IPS-18c (cell line): ENCODE measurements at regions not wholly inside any gene's neighbourhood (a gene's known extent, or its start where the extent isn't known, plus 50 kb on each side); places are given as distances from the start of the nearest gene placed in this dataset.
"Not testable (repeated sequence)": the region's sequence is repeated elsewhere in the genome, so short reads cannot be mapped to it uniquely, and the experiment has no call there.

Experiments
- H3K4me3 ChIP-seq: 2 replicates; pipeline ENCODE4 v1.7.0; 2013; ENCODE audit warnings: low read depth, mild to moderate bottlenecking, low read length, moderate library complexity; ENCODE audit not compliant: insufficient read depth
- H3K9me3 ChIP-seq: one replicate; pipeline ENCODE4 v1.6.1; 2013; ENCODE audit warnings: mild to moderate bottlenecking, low read length, moderate library complexity; ENCODE audit not compliant: control insufficient read depth, insufficient read depth

DNA sequence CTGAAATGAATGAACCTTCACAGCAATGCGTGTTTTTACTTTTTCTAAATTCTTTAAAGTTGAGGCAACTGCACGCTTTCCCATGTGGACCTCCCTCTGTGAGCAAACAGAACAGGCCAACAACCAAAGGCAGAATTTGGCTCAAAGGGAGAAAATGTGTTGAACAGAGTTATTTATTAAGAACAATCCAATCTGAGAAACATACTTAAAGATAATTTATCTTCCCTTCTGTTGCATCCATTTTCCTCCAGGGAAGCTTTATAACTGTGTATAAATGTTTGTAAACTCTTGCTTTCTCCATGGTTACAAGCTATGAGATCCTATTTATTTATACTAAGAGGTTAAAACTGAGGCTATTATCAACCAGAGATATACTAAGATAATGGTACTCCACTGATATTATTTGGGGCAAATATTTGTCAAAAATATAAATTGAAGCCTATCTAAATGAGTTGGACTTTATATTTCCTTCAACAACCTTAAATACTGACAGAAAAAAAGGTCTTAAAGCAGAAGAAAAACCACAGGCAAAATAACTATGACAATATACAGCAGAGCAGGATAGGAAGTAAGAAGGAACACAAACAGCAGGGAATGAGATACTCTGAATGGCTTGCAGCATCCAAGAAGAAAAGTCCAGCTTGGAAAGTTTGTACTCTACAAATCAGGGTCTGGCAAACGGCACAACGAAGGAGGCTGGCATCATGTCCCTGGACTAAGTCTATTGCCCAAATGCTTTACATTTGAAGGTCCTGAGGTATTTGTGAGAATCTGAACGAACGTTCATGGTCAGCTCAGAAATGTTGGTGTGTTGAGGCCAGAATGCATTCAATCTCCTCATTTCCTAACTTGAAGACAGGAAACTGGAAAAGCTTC, 663.2 kb upstream of the INTU start:
- no peak overlapping the region for H3K4me3 ChIP-seq
- no peaks in the 10 kb centered on the region for H3K9me3 ChIP-seq

DNA sequence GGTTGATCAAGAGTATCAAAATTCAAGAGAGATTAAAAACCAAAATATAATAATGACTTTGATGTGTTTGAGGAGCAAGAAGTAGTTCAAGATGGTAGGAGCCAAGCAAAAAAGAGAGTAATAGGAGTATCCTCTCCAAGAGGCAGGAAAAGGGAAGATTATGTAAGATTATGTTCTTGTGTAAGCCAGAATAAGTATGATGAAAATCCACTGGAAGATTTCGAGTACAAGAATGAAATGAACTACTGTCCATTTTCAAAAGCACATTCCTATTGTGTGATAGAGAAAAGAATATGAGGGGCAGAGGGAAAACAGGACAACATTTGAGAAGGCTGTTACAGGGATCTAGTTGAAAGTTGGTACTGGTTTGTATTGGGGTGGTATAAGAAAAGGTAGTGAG, 659.6 kb upstream of the INTU start:
- H3K9me3 ChIP-seq = no peaks in the 10 kb centered on the region
- H3K4me3 ChIP-seq = no peak overlapping the region

DNA sequence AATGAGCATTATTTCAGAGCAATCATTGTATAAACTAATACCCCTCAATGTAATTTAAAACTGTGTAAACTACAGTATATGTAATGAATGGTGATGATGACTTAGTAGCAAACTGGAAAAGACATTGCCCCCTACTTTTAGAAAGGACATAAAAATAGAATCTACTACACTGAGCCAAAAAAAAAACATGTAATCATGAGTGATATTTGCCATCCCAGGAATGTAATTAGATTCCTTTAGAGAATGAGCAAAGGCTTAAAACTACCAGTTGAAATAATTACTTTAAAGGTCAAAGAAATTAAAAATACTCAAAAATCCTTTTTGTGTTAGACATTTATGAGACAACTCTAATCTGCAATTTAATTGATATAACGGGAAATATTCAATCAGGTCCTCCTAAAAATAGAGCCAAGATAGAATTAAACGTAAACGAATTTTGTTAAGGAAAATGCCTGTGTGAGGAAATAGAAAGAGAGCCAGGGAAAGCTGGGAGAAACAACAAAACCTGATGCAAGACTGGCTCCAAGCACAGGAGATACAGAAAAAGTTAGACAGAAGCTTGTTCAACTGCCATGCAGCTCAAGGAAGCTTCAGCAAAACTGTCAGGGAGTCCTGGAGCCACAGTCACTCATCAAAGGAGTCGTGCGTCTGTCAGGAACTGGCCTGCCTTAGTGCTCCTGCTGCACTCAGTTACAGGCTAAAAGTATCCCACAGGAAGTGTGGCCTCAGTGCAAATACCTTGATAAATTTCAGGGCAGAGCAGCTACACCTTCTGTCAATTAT, 655.7 kb upstream of the INTU start:
- no peaks in the 10 kb centered on the region for H3K9me3 ChIP-seq
- H3K4me3 ChIP-seq = no peak overlapping the region

DNA sequence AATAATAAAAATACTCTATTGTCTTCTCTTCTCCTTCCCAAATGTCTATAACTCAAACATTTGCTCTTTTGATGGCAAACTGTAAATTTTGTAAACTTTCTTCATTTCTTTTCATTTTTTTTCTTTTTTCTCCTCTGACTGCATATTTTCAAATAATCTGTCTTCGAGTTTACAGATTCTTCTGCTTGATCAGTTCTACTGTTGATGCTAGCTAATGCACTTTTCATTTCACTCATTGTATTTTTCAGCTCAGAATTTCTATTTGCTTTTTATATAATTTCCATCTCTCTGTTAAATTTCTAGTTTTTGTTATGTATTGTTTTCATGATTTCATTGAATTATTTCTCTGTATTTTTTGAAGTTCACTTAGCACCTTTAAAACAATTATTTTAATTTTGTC, 646.8 kb upstream of the INTU start:
- Histone ChIP-seq H3K9me3 (no peaks in the 10 kb centered on the region), H3K4me3 (no peak overlapping the region)

DNA sequence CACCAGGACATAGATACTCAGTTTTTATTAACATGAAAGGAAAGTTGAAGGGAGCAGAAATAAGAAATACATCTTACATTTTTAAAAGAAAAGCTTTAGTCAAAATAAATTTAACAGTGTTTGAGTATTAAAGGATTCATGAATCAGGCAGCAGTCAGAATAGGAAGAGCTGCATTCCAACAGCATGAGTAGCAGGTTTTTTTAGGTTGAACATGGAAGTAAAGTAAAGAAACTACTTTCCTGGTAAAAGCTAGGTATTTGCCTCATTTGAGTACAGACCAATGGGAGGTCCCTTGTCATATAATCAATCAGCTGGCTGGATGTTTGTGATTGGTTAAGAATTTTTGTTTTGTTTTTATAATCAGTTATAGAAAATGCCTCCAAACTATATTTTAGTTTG, 645.9 kb upstream of the INTU start:
- Histone ChIP-seq H3K4me3 (no peak overlapping the region), H3K9me3 (no peaks in the 10 kb centered on the region)

DNA sequence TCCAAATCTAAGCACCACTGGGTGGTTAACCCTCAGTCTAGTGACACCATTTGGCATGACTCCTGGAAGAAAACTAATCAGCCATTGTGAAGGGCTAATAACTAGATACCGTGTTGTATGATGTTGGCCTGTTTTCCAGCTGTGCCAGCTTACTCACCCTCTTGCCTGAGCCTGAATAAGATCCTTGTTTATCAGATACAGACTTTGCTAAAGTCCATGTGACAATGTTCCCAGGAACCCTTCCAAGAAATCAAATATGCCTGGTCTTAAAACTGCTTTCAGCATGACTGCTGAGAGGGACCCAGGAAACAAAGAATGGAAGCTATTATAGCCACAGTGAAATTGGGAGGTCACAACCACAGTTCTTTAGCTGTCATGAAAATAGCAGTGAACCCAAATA, 640.8 kb upstream of the INTU start:
- Histone ChIP-seq H3K9me3 (no peaks in the 10 kb centered on the region), H3K4me3 (no peak overlapping the region)

DNA sequence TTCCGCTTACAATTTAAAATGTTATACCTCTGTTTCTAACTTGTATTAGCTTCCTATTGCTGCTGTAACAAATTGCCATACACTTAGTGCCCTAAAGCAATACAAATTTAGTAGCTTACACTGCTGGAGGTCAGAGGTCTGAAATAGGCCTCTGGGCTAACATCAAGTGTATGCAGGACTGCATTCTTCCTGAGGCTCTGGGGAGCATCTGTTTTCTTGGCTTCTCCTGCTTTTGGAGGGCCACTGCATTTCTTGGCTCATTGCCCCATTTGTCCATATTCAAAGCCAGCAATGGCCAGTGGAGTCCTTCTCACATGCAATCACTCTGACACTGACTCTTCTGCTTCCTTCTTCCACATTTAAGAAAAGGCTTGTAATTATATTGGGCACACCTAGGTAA, 639.8 kb upstream of the INTU start:
- no peaks in the 10 kb centered on the region for H3K9me3 ChIP-seq
- no peak overlapping the region for H3K4me3 ChIP-seq

DNA sequence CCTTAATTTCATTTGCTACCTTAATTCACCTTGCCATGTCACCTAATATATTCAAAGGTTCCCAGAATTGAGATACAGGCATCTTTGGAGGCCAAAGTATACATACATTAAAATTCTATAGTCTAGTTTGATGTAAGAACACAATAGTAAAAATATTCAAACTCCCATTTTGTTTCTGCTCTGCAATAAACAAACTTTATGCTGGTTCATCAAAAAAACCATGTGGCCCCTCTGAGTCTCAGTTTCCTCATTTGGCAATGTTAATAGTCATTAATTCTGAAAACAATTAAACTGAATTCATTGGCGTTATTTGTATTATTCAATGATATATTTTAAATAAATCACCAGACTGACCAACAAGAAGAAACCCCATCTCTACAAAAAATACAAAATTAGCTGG, 639.4 kb upstream of the INTU start:
- H3K4me3 ChIP-seq = no peak overlapping the region
- H3K9me3 ChIP-seq = no peaks in the 10 kb centered on the region

DNA sequence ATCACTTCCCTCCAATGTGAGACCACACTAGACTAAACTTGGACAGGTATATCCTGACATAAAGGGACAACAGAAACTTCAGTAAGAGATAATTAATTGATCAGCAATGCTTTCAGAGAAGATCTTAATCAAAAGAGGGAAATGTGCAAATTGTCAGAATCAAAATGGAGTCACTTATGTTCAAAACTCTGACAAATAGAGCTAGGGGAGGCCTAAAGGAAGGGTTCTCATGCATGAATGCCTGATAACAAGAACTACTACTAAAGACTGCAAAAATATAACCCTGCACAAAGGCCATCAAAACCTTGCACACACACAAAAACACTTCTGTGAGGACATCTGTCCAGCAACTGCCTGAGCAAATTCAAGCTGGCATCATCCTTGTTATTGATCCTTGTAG, 637.5 kb upstream of the INTU start:
- no peak overlapping the region for H3K4me3 ChIP-seq
- no peaks in the 10 kb centered on the region for H3K9me3 ChIP-seq

DNA sequence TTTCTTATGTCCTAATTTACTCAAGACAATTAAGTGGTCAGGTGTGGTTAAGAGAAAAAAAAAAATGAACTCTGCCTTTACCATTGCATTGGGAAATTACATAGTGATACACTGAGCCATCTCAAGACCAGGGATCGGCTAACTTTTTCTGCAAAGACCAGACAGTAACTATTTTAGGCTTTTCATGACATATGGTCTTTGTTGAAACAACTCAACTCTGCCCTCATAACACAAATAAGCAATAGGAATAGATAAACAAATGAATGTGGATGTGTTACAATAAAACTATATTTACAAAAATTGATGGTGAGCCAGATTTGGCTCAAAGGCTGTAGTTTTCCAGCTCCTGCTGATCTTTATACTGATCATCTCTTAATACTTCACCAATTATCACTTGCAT, 632.6 kb upstream of the INTU start:
- Histone ChIP-seq H3K9me3 (no peaks in the 10 kb centered on the region), H3K4me3 (no peak overlapping the region)

DNA sequence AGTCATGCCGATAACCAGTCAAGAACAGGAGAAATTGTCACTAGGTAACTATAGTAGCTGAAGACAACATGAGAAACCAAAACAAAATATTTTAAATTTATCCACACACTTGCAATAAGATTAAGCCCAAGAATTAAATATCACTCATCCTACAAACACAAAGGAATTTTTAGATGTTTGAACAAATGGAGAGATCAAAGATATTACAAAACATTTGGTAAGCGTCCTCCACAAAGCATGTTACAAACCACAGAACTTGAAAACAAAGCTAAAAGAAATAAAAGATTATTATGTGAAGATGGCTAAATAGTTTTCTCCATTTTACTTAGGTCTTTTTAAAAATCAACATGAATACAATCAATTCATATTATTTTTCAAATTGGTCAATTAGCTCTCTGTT, 631.9 kb upstream of the INTU start:
- Histone ChIP-seq H3K4me3 (no peak overlapping the region), H3K9me3 (no peaks in the 10 kb centered on the region)

DNA sequence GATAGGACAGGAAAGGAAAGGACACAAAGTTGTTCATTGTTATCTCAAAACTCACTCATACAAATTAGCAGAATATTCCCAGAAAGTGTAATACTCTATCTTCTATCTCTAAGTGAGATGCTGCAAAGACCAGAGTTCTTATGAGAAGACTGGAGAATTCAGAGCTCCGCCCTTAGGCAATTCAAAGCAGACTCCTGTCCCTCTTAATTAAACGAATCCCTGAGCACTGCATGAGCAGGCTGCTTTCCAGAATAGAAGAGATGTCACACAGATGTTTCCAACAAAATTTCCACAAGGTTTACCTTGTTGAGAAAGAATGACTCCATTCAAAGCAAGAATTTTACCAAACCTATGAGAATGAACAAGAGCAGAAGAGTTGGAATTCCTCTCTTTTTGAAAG, 630.8 kb upstream of the INTU start:
- Histone ChIP-seq H3K4me3 (no peak overlapping the region), H3K9me3 (no peaks in the 10 kb centered on the region)

DNA sequence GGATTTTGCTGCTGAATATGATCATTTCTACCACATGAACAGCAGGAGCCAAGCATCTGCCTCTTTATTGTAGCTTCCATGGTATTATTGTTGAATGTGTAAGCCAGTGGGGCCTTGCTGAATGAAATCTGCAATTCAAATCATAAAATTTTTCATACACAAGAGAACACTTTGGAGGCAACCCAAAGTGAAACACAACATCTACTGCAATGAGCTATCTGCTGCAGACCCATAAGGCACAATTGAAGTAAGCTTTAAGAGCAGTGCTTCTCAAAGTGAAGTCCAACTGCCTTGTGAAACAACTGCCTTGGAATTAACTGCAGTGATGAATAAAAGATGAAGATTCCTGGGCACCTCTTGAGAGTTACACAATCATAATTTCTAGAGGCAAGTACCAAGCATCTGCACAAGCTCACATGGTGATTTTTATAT, 626.3 kb upstream of the INTU start:
- no peaks in the 10 kb centered on the region for H3K9me3 ChIP-seq
- no peak overlapping the region for H3K4me3 ChIP-seq

DNA sequence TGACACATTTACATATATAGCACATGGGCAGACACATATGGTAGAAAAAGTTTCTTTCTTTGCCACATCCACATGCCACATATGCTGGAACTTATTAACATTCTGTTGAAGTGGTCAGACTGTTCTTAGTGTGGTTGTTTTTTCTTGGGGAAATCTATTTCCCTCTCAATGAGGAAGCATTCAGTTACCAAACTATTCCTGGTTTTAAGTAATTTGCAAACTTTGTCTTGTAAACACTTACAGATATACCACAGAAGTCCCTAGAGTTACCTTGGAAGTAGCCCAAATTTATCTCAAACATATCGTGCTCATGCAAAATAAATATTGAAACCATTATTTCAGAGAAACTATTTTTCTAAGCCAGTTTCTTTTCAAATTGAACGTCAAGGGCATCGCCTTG, 625.5 kb upstream of the INTU start:
- H3K9me3 ChIP-seq = no peaks in the 10 kb centered on the region
- H3K4me3 ChIP-seq = no peak overlapping the region

DNA sequence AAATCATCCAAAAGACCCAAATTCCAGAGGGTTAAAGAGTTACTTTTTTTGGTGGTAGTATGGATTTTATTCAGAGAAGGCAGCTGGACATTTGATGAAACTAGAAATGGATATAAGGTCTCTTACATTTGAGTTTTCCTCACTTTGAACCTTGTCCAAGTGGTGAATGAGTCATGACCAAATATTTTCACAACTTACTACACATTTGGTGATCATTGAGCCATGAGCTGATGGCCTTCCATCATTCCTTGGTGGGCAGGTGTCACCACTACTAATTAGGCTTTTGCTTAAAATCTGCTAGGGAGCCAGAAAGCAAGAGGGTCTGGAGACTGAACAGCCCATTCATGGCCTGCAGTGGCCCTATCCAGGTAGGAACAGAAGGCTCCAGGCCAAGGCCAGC, 620.2 kb upstream of the INTU start:
- H3K4me3 ChIP-seq = no peak overlapping the region
- H3K9me3 ChIP-seq = no peaks in the 10 kb centered on the region

DNA sequence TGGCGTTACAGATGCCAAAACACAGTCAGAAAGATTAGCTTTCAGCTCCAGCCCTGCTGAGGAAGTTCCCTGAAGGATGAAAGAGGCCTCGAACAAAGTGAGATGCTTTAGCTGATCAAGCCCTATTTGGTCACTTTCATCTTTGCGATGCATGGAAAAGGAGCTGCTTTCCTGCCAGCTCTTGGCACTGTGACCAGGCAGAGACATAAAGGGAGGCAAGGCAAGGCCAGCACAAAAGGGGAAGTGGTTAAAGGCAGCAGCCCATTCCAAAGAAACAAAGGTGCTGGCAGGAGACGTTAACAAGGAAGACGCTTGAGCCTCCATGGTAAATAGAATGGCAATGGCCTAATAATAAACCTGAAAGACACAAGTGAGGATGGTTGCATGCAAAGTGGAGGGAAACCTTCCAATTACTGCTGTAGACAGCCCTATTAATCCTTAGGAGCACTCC, 617.1 kb upstream of the INTU start:
- Histone ChIP-seq H3K4me3 (no peak overlapping the region), H3K9me3 (no peaks in the 10 kb centered on the region)

DNA sequence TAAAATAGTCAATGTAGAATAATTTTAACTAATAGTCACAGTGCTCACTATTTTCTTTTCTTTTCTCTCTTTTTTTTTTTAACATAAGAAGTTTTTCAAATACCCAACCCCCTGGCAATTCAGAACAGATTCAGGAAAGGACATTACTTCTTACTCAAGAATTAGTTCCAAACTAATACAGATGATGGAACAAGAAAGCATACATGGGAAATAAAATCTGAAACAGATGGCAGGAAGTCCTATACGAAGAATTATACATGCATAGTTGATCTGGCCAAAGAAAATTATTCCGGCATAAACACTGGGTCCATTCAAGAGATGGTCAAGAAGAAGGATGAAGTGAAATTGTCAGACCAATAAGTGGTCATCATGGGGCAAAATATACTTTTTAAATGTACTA, 614.4 kb upstream of the INTU start:
- no peaks in the 10 kb centered on the region for H3K9me3 ChIP-seq
- no peak overlapping the region for H3K4me3 ChIP-seq

DNA sequence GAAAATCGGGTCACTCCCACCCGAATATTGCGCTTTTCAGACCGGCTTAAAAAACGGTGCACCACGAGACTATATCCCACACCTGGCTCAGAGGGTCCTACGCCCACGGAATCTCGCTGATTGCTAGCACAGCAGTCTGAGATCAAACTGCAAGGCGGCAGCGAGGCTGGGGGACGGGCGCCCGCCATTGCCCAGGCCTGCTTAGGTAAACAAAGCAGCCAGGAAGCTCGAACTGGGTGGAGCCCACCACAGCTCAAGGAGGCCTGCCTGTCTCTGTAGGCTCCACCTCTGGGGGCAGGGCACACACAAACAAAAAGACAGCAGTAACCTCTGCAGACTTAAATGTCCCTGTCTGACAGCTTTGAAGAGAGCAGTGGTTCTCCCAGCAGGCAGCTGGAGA, 611.9 kb upstream of the INTU start:
- not testable (repeated sequence) for H3K9me3 ChIP-seq, H3K4me3 ChIP-seq
